NCI-H2196 (cell line): ENCODE measurements at regions not wholly inside any gene's neighbourhood (a gene's known extent, or its start where the extent isn't known, plus 50 kb on each side); places are given as distances from the start of the nearest gene placed in this dataset.

Source experiments
- DNase-seq: peaks from one replicate; lab custom pipeline; 2025; ENCODE audit not compliant: unreplicated experiment; lab: John Stamatoyannopoulos, UW

DNA sequence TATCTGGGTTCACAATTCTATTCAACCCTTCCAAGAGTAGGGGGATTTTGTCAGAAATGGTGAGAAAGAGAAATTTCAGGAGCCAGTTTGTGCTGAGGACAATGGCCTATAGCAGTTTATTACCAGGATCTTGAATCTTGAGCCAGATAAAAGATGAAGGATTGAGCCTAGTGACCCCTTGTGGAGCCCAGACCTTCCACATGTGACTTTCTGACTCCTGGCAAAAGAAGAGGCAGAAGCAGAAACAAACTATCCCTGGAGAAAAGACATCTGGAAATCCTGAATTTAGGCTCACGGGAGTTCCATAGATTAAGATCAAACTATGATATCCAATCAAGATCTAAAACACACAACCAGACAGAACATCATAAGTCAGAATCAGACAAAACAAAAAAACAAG lies 60.9 kb upstream of the CHRM2 start:
- DNase-seq: no peak

DNA sequence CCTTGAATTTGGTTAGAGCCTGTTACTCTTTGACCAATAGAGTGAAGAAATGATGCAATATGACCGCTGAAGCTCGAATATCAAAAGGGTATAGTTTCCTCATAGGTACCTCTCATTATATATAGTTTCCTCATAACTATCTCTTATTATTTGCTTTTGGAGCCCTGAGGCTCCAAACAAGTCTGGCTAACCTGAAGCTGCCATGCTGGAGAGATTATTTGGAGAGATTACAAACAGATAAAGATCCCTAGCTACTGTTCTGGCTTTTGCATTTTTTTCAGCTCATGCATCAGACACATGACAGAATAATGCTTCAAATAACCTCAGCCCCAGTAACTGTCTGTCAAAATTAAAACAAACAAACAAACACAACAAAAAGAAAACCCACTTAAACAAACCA lies 65.4 kb upstream of the CHRM2 start:
- DNase-seq: no peak

DNA sequence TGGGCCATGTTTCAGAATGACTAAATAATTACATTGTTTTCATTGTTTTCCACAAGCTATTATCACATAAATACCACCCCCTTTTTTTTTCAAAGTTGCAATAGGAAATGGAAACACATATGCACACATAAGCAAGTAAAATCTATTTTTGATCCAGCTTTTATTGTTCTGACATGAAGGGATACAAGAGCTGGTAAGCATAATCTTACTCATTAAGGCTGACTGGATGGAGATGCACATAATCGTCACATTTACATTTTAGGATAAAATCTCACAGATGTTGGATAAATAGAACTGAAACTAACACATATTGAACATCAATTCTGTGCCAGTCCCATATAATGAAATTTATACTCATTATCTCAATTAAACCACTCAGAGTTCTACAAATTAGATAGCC lies 84.5 kb upstream of the CHRM2 start:
- no peak for DNase-seq

DNA sequence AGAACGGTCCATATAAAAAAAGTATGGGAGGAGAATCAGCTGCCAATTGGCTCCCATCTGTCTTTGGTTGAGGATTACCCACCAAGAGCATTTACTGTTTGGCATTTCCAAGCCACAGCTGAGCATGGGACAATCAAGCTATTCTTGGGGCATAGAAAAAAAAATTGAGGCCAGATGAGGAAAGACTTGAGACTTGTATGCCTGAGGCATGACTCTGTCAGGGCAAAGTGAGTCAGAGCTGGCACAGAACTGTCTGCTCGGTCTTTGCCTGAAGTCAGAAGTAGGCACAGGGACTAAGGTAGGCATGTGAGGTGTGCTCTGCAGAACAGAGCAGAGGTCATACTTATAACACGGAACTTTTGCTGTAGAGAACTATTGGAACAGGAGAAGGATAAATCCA lies 126.5 kb upstream of the CHRM2 start:
- DNase-seq: no peak

DNA sequence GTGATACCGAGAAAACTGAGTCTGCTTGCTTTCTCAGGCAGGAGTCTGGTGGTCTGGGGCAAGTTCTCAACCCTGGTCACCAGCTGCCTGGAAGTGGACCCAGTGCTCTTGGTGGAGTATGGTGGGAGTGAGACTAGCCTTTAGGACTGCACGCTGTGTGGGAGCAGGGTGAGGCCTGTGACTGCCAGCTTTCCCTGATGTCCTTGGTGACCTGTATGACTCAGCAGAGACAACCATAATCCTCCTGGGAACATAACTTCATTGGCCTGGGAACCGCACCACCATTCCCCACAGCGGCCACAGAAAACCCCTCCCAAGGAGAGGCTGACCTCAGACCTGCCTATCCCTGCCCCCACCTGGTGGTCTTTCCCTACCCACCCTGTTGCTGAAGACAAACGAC lies 139.5 kb upstream of the CHRM2 start:
- no peak for DNase-seq

DNA sequence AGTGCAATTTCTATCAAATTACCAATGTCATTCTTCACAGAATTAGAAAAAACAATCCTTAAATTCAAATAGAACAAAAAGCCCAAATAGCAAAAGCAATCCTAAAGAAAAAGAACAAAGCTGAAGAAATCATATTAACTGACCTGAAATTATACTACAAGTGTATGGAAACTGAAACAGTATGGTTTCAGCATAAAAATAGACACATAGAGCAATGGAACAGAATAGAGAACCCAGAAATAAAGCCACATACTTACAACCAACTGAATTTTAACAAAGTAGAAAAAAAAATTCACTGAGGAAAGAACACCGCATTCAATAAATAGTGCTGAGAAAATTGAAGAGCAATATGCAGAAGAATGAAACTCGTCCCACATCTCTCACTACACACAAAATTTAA lies 142.0 kb upstream of the CHRM2 start:
- DNase-seq: no peak

DNA sequence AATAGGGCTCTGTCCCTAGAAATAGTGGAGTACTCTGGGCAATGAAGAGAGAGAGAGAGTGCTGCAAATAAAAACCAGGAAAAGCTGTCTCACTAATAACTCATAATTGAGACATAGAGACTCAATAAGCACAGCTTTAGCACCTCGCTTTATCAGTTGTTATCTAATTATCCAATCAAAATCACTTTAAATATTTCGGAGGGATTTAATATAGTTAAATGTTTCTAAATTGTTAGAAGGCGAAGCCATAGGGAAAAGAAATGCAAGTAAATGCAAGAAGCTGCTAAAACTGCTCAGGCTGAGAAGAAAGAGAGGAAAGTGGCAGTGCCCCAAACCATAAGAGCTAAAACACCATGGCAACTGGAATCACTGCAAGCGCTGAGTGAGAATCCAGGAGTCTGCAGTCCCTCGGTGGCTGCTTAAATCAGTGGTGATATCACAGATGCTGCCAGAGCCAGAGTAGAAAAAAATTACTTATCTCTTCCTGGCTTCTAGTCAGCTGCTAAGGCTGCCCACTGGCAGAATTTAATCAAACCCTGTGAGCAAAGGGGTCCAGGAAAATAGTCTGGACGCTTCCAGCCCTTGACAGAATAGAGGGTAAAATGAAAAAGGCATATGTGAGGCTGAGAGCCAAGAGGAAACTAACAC lies 150.4 kb upstream of the CHRM2 start:
- DNase-seq: no peak

DNA sequence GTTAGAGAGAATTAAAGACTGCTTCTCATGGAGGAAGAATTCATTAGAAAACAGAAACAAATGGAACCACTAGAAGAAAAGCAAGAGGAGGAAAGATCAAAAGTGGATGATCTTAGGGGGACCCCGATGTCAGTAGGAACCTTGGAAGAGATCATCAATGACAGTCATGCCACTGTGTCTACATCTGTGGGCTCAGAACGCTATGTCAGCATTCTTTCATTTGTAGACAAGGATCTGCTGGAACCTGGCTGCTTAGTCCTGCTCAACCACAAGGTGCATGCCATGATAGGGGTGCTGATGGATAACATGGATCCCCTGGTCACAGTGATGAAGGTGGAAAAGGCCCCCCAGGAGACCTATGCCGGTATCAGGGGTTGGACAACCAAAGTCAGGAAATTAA lies 154.4 kb upstream of the CHRM2 start:
- no peak for DNase-seq

DNA sequence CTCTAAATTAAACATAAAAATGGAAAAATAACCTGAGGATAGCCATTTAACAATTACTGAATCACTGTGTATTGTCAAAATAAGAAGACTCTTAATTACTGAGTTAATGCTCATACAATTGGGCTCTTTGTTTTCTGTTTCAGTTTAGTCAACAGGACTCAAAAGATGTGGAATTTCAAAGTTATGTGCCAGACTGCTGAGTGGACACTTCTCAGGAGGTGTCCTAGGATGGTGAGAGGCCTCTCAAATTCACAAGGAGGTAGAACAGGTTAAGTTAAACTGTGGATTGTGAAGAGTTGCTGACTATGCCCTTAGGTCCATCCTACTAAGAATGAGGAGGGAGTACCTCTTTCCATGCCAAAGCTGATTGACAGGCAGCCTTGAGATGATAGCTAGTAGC lies 157.7 kb upstream of the CHRM2 start:
- DNase-seq: no peak

DNA sequence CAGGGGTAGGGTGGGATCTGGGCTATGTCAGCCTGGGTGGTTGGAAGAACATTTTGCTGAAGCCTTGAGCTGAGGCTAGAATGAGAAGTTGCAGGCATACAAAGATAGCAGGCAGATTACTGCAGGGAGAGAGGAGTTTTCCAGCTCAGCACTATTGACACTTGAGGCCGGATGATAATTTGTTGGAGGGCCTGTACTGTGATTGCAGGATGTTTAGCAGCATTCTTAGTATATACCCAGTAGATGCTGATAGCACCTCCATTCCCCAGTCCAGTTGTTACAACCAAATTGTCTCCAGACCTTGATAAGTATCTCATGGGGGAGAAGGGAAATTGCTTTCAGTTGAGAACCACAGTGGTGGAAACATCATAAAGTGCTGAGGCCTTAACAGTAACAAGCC lies 158.6 kb upstream of the CHRM2 start:
- no peak for DNase-seq

DNA sequence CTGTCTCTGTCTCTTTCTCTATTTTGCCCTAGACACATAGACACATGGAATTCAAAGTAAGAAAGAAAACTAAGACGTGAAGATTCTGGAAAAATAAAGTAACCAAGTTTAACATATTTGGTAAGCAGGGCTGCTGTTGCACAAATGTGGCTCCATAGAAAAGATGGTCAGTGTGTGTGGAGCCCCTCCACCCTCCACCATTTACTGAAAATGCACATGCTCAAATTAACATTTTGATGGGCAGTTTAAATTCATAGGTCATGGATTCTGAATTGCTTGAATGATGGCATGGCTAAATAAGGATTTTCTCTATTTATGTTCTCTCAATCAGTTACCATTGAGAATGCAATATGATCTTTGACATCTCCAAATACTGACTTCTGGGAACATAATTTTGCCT lies 165.5 kb upstream of the CHRM2 start:
- no peak for DNase-seq

DNA sequence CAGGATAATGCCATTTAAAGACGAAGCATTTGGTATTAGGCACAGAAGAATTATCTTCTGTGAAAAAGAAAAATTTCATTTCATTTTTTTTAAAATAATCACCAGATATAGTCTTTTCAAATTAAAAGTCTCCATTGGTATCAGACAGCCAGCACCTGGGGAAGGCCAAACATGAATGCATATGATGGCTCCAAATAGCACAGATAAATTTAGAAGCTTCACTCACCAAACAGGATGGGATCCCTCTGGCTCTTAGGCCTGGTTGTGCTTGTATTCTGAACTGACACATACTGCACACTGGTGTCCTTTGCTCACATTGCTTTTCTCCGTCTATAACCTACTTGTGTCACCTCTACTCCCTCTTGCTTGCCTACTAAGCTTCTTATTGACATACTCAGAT lies 169.5 kb upstream of the CHRM2 start:
- DNase-seq: no peak

DNA sequence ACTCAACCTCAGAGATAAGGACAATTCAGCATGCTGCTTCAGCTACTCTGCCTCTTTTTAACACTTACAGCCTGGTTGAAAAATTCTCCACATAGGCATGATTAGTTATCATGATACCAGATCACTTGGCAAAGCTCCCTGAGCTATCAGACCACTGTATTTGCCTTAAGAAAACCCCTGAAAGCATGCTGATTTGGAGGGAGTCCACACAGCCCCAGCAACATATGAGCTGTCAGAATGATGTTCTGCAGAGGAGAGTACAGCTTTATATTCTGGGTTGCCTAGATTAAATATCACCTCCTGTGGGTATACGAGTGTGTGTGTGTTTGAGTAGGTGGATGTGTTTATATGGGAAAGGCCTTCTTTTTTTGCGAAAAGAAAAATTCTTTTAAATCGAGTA lies 170.2 kb upstream of the CHRM2 start:
- DNase-seq: no peak

DNA sequence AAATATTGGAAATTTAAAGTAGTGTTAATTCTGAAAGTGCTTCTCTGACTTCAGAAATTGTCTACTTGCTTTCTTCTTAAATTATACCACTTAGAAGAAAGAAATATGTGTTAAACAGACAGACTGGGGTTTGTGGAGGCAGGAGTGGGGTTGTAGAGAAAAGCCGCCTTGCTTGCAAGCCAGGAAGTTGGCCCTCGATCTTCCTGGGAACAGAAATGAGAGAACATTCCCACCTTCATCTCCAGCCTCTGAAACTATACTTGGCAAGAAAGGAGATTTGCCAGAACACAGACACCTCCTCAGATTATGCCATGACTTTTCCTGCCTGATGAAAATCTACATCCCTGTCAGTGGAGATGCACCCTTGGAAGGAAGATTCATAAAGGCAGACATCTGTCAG lies 171.2 kb upstream of the CHRM2 start:
- no peak for DNase-seq

DNA sequence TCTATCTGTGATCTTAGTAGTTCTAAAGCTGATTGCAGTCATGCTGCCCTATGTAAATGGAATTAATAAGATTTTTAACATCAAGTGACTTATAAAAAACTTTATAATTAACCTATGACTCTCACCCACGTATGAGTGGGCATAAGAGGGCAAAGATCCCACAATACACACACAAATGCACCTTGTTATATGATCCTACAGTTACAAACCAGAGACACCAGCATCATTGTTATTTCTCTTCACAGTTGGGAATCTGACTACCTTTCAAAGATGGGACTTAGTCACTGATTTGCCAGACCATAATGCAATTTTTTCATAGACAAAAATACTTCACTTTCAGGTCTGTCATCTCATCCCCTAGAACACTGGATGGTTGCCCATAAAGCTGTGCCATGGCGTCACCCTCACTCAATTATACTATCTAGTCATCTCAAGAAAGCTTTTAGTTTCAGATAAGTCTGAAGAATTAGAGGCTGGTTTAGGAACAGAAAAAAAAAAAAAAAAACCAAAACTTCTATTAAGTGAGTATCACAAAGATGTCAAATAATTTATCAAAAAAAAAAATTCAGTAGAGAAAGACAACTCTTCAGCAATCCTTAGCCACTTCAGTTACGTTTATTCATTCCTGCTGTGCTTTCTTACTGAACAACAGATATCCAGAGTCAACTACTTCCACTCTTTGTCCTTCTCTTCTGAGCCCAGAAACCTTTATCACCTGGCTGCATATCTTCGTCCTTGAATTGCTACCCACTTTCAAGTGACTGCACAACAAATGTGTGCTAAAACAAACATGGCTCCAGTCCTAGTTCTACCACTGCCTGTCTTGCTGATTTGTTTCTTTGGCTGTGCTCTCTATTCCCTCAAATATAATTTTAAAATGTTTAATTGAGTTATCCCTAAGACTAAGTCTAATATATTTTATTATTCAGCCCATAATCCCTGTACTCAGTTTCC lies 175.0 kb upstream of the CHRM2 start:
- DNase-seq: no peak

DNA sequence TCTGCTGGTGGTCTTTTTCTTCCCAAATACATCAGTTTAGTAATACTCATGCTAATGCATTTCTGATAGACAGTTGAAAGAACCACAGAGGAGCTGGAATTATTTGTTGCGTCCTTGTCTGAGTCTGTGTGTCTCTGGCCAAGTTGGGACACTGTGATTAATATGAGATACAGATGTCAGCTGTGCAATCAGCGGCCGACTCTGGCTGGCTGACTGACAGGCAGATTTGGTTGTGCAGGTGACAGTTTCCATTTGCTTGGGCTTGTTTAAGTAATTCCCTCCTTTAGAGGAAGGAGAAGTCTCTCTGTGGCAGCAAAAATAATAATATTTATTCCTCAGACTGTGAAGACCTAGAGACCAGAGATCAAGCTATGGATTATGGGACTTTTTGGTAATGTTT lies 176.2 kb upstream of the CHRM2 start:
- DNase-seq: no peak

DNA sequence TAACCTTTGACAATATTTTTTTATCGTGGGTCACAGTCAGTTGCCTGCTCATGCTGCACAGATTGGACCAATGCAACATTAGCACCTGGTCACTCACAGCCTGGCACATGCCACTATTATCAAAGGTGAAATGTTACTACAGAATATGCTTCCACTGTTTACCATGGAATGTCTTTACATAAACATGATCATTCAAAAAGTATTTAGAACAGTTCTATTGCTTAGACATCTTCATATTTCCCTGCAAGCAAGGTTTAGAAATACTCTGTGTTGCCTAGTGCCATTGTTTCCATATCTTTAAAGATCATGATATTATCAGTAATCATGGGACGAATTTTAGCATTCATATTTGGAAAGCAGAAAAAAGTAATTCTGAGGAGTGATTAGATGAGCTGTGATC lies 179.9 kb upstream of the CHRM2 start:
- DNase-seq: no peak

DNA sequence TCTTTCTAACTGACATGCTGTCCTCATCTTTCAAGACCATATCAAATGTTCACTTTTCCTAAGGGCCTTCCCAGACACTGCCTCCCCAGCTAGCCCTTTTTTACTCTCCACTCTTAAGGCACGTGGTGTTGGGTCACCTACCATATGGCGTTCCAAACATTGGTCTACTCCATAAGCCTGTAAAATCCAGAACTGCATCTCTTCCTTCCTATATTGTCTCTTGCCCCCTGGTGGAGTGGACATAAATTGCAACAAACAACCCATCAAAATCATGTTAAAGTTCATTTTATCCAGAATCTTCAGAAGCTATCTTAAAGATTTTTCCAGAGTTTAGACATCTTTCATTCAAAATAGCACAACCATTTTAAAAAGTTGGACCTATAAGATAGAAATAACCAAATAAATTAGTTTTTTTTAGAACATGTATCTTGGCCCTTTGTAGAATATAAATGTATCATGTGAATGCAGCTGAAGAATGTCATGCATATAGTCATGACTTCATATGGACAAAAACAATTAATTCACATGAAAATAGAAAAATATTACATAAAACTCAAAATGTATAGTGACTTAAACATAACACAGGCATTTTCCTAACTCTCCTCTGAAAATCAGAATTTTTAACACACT lies 180.6 kb upstream of the CHRM2 start:
- DNase-seq: no peak

DNA sequence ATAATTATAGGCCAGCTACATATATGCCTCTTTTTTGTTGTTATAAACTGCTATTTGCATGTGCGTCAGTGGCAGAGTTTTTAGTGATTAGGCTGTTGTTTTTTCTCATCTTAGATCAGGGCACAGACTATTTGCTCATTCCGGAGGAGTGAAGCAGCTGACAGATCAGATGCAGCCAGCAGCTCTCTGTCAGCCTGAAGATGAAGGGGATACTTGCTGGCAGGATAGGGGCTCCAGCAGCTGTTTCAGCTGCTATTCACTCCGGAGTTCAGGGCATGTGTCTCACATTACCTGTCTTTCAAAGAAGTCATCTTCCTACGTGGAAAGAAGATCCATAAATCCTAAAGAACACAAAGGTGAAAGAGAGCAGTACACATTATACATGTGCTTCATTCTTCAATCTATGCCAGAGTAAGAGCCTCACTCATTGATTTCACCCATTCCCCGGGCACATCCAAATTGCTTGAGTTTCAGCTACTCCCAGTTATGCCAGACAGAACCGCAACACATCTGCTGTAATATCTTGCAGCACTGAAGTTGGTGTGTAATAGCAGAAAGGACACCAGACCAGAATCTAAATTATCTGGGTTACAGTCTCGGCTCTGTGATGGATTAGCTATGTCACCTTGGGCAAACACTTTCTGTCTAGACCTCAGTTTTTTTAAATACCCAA lies 182.8 kb upstream of the CHRM2 start:
- no peak for DNase-seq

DNA sequence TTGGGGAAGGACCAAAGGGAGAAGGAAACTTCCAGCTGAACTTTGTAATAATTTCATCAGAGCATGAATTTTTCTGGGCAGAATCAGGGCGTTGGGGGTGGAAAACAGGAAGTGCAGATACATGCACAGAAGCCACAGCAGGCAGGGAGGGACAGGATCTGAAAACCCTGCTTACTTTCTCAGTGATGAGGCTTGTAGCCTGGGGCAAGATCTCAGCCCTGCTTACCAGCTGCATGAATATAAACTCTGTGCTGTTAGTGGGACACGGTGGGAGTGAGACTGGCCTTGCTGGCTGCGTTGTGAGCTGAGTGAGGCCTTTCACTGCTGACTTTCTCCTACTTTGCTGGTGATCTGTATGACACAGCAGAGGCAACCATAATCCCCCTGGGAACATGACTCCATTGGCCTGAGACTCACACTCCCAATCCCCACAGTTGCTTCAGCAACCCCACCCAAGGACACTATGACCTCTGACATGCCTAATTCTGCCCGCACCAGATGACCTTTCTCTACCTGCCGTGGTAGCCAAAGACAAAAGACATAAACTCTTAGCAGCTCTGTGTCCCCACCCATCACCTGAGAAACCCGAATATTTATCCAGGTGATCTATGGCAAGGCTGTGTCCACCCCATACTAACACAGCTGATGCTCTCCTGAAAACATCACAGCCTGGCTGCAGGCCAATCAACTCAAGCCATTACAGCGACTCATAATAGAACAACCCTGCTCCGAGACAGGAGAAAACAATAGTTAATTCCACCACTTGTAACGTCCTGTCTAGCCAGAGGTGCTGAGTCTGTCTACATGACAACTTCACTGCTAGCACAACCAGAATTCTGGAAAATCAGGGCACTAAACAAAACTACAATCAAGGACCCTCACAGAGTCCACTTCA lies 190.7 kb upstream of the CHRM2 start:
- DNase-seq: no peak

DNA sequence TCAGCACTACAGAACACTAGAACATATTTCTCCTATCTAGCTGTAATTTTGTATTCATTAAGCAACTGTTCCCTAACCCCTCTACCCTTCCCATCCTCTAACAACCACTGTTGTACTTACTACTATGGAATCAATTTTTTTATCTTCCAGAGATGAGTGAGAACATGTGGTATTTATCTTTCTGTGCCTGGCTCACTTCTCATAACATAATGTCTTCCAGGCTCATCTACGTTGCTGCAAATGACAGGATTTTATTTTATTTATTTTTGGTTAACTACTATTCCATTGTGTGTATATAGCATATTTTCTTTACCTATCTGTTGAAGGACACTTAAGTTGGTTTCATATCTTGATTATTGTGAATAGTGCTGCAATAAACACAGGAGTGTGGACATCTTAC lies 200.9 kb upstream of the CHRM2 start:
- DNase-seq: no peak
